Left ventricle myocardium inferior (tissue), 1 donor: ENCODE measurements at regions not wholly inside any gene's neighbourhood (a gene's known extent, or its start where the extent isn't known, plus 50 kb on each side); places are given as distances from the start of the nearest gene placed in this dataset.
"Not testable (repeated sequence)": the region's sequence is repeated elsewhere in the genome, so short reads cannot be mapped to it uniquely, and the experiment has no call there.

Experiments
- DNase-seq: peaks from one replicate; pipeline ENCODE4 v3.0.0-alpha.2; 2020
- H3K27ac ChIP-seq: fragments of 200-600 bp; replicated peaks from 2 replicates; pipeline ENCODE4 v1.8.0; 2021
- H3K27me3 ChIP-seq: fragments of 200-600 bp; 2 replicates; pipeline ENCODE4 v1.8.0; 2021; ENCODE audit warnings: low read depth
- H3K36me3 ChIP-seq: fragments of 200-600 bp; 2 replicates; pipeline ENCODE4 v1.8.0; 2021
- H3K4me1 ChIP-seq: fragments of 200-600 bp; 2 replicates; pipeline ENCODE4 v1.8.0; 2021
- H3K4me3 ChIP-seq: fragments of 200-600 bp; 2 replicates; pipeline ENCODE4 v1.8.0; 2021; ENCODE audit warnings: mild to moderate bottlenecking, moderate library complexity
- H3K9me3 ChIP-seq: fragments of 200-600 bp; replicated peaks from 2 replicates; pipeline ENCODE4 v1.8.0; 2021
- CTCF ChIP-seq: fragments of 200-600 bp; IDR thresholded peaks from 2 replicates; pipeline ENCODE4 v1.8.0; 2021; ENCODE audit warnings: antibody characterized with exemption, mild to moderate bottlenecking, borderline replicate concordance
- intact Hi-C: fragments of 100-400 bp; cut with micrococcal nuclease; formaldehyde crosslinking; loops from one replicate; pipeline ENCODE4 v1.11.0; 2022
- donor health status: DM: no; HTN: yes; CAD: no; lungs with severe emphysema.

GRCh38 chr12:118541934-118542333 is 165.6 kb downstream of the SUDS3 start:
- TF ChIP-seq CTCF = no peak
- intact Hi-C loops = no loop called here
- H3K27ac ChIP-seq = no peak overlapping the region

GRCh38 chr12:118543651-118544050 is 167.3 kb downstream of the SUDS3 start:
- intact Hi-C loops = no loop called here
- no peak for TF ChIP-seq CTCF

More at GRCh38 chr12:118541934-118542333, 165.6 kb downstream of the SUDS3 start:
- Histone ChIP-seq H3K9me3 (no peaks in the 10 kb centered on the region), H3K36me3 (no peaks in the 10 kb centered on the region), H3K27me3 (no peaks in the 10 kb centered on the region), H3K4me1 (peaks cover 24% of the 10 kb centered on the region), H3K4me3 (no peak overlapping the region)
- DNase-seq = no peak

GRCh38 chr12:118544569-118544968 is 168.2 kb downstream of the SUDS3 start:
- Histone ChIP-seq H3K9me3 (peaks cover 10% of the 10 kb centered on the region), H3K27ac (no peak overlapping the region), H3K4me1 (peaks cover 8% of the 10 kb centered on the region), H3K4me3 (no peak overlapping the region), H3K27me3 (no peaks in the 10 kb centered on the region), H3K36me3 (no peaks in the 10 kb centered on the region)
- intact Hi-C loops = no loop called here
- DNase-seq = no peak
- no peak for TF ChIP-seq CTCF

More at GRCh38 chr12:118543651-118544050, 167.3 kb downstream of the SUDS3 start:
- DNase-seq = no peak
- no peak overlapping the region for H3K27ac ChIP-seq
- H3K27me3 ChIP-seq = no peaks in the 10 kb centered on the region
- no peaks in the 10 kb centered on the region for H3K36me3 ChIP-seq
- peaks cover 12% of the 10 kb centered on the region for H3K4me1 ChIP-seq
- no peak overlapping the region for H3K4me3 ChIP-seq
- H3K9me3 ChIP-seq = peaks cover 10% of the 10 kb centered on the region

- intact Hi-C loops, H3K27ac ChIP-seq: not testable (repeated sequence)
- peaks cover 10% of the 10 kb centered on the region for H3K9me3 ChIP-seq
These were observed 171.3 kb downstream of the SUDS3 start for GRCh38 chr12:118547606-118548005.

GRCh38 chr12:118548887-118549509 is 172.6 kb downstream of the SUDS3 start:
- intact Hi-C loops = no loop called here
- no peak overlapping the region for H3K27ac ChIP-seq
- peaks cover 10% of the 10 kb centered on the region for H3K9me3 ChIP-seq
- H3K4me1 ChIP-seq = no peaks in the 10 kb centered on the region
- DNase-seq = no peak
- no peak for TF ChIP-seq CTCF
- H3K4me3 ChIP-seq = no peak overlapping the region
- H3K36me3 ChIP-seq = no peaks in the 10 kb centered on the region
- no peaks in the 10 kb centered on the region for H3K27me3 ChIP-seq

More at GRCh38 chr12:118547606-118548005, 171.3 kb downstream of the SUDS3 start:
- not testable (repeated sequence) for H3K4me3 ChIP-seq, H3K4me1 ChIP-seq, DNase-seq, H3K36me3 ChIP-seq, H3K27me3 ChIP-seq

- no peak for DNase-seq
- Histone ChIP-seq H3K4me1 (no peaks in the 10 kb centered on the region), H3K9me3 (peaks cover 10% of the 10 kb centered on the region), H3K4me3 (no peak overlapping the region), H3K36me3 (no peaks in the 10 kb centered on the region), H3K27ac (no peak overlapping the region), H3K27me3 (no peaks in the 10 kb centered on the region)
- intact Hi-C loops = no loop called here
- no peak for TF ChIP-seq CTCF
These were observed 173.2 kb downstream of the SUDS3 start for GRCh38 chr12:118549510-118549980.
